ENCODE measurements at regions not wholly inside any gene's neighbourhood (a gene's known extent, or its start where the extent isn't known, plus 50 kb on each side); places are given as distances from the start of the nearest gene placed in this dataset.
A peak's percentile ranks its signal among the peaks of the same experiment; 100 is the strongest.

- no peaks in the 10 kb centered on the region for H3K36me3 ChIP-seq (ENCODE audit: low read depth, missing control alignments)
- no peaks in the 10 kb centered on the region for H3K27me3 ChIP-seq
- no peak overlapping the region for H3K4me3 ChIP-seq
- H3K27ac ChIP-seq = no peak overlapping the region
- DNase-seq = no peak
- H3K4me1 ChIP-seq = peaks cover 3% of the 10 kb centered on the region
- WGBS, 2 donors = 85 to 89% methylated on average over 1 of the region's 1 CpG
- intact Hi-C loops (cut with DNase I; ENCODE audit: low total_unique reads) = no loop called here
- no peak for TF ChIP-seq POLR2A (IDR thresholded peaks at IDR 0.05)
- TF ChIP-seq, protein P1, sequence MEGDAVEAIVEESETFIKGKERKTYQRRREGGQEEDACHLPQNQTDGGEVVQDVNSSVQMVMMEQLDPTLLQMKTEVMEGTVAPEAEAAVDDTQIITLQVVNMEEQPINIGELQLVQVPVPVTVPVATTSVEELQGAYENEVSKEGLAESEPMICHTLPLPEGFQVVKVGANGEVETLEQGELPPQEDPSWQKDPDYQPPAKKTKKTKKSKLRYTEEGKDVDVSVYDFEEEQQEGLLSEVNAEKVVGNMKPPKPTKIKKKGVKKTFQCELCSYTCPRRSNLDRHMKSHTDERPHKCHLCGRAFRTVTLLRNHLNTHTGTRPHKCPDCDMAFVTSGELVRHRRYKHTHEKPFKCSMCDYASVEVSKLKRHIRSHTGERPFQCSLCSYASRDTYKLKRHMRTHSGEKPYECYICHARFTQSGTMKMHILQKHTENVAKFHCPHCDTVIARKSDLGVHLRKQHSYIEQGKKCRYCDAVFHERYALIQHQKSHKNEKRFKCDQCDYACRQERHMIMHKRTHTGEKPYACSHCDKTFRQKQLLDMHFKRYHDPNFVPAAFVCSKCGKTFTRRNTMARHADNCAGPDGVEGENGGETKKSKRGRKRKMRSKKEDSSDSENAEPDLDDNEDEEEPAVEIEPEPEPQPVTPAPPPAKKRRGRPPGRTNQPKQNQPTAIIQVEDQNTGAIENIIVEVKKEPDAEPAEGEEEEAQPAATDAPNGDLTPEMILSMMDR (IDR thresholded peaks at IDR 0.05) = no peak
- no peaks in the 10 kb centered on the region for H3K9me3 ChIP-seq
Measured at GRCh38 chr11:33567004-33567403, 133.6 kb downstream of the C11orf91 start.

DNA sequence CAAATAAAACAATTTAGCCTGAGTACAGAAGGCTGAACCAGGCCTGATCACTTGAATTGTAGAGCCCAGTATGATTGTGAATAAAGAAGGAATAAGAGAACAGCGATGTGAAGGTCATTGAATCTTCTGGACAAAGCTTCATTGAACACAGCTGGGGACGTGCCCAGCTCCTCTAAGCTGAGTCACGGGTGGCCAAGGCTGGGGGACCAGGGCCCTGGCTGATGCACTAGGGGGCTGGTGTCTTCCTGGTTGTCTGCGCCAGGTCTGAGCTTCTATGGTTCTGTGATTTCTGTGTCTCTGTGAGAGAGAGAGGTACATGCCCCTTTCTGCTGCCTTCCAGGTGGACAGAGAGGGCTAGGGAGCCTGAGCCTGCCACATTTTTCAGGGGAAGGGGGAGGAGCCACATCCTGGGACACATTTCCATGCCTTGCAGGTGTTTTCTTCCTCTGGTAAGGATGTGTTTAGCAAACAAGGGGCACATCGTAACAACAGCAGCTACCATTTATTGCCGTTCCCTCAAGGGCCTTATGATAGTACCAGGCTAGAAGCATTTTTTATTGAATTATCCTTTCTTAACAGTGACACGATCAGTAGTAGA lies 135.7 kb downstream of the C11orf91 start:
- intact Hi-C loops (cut with DNase I; ENCODE audit: low total_unique reads) = no loop called here
- Histone ChIP-seq H3K36me3 (ENCODE audit: low read depth, missing control alignments) (no peaks in the 10 kb centered on the region), H3K4me1 (peaks cover 3% of the 10 kb centered on the region), H3K27me3 (no peaks in the 10 kb centered on the region), H3K9me3 (no peaks in the 10 kb centered on the region), H3K4me3 (no peak overlapping the region), H3K27ac (no peak overlapping the region)
- TF ChIP-seq, protein P1 (IDR thresholded peaks at IDR 0.05) = no peak
- TF ChIP-seq POLR2A (IDR thresholded peaks at IDR 0.05) = no peak
- WGBS, 2 donors = 76 to 78% methylated on average over 7 of the region's 7 CpGs
- peak; percentile 26 for DNase-seq

GRCh38 chr11:33560729-33561128 lies 139.9 kb downstream of the C11orf91 start:
- no peaks in the 10 kb centered on the region for H3K27me3 ChIP-seq
- no peak overlapping the region for H3K4me3 ChIP-seq
- H3K36me3 ChIP-seq (ENCODE audit: low read depth, missing control alignments) = no peaks in the 10 kb centered on the region
- peaks cover 3% of the 10 kb centered on the region for H3K4me1 ChIP-seq
- intact Hi-C loops (cut with DNase I; ENCODE audit: low total_unique reads) = no loop called here
- no peak overlapping the region for H3K27ac ChIP-seq
- H3K9me3 ChIP-seq = no peaks in the 10 kb centered on the region
- no peak for TF ChIP-seq POLR2A (IDR thresholded peaks at IDR 0.05)
- TF ChIP-seq, protein P1 (IDR thresholded peaks at IDR 0.05) = no peak
- DNase-seq = no peak
- 55 to 56% methylated on average over 4 of the region's 4 CpGs for WGBS, 2 donors

GRCh38 chr11:33559567-33559966 lies 141.1 kb downstream of the C11orf91 start:
- Histone ChIP-seq H3K9me3 (no peaks in the 10 kb centered on the region), H3K27me3 (no peaks in the 10 kb centered on the region), H3K36me3 (ENCODE audit: low read depth, missing control alignments) (no peaks in the 10 kb centered on the region), H3K27ac (no peak overlapping the region), H3K4me3 (no peak overlapping the region), H3K4me1 (peaks cover 1% of the 10 kb centered on the region)
- TF ChIP-seq, protein P1 (IDR thresholded peaks at IDR 0.05) = no peak
- TF ChIP-seq POLR2A (IDR thresholded peaks at IDR 0.05) = no peak
- DNase-seq = no peak
- intact Hi-C loops (cut with DNase I; ENCODE audit: low total_unique reads) = no loop called here
- 67 to 81% methylated on average over 11 of the region's 11 CpGs for WGBS, 2 donors

- WGBS, 2 donors = 83 to 94% methylated on average over 7 of the region's 7 CpGs
- TF ChIP-seq, protein P1 (IDR thresholded peaks at IDR 0.05) = no peak
- Histone ChIP-seq H3K9me3 (no peaks in the 10 kb centered on the region), H3K27ac (no peak overlapping the region), H3K4me3 (no peak overlapping the region), H3K4me1 (no peaks in the 10 kb centered on the region), H3K27me3 (no peaks in the 10 kb centered on the region), H3K36me3 (ENCODE audit: low read depth, missing control alignments) (no peaks in the 10 kb centered on the region)
- DNase-seq = no peak
- intact Hi-C loops (cut with DNase I; ENCODE audit: low total_unique reads) = no loop called here
Measured at GRCh38 chr11:33558097-33558496, 142.5 kb downstream of the C11orf91 start.

Measured in testis (tissue), 2 donors.